PC-9 (cell line): ENCODE measurements at regions not wholly inside any gene's neighbourhood (a gene's known extent, or its start where the extent isn't known, plus 50 kb on each side); places are given as distances from the start of the nearest gene placed in this dataset.
A peak's percentile ranks its signal among the peaks of the same experiment; 100 is the strongest.

Experiments used
- BruUV-seq: library from RNA; stranded (reverse); fragments of 400-500 nt; replicated peaks from 2 replicates; lab custom pipeline; 2021; lab: Mats Ljungman, UMichigan
- CTCF ChIA-PET: fragments of 300-600 bp; sonication (Branson Sonifier 250); formaldehyde crosslinking; loops from one replicate; lab custom pipeline; 2022; ENCODE audit warnings: antibody characterized with exemption; lab: Charles Lee
- POLR2A ChIA-PET: fragments of 300-600 bp; sonication (Branson Sonifier 250); formaldehyde crosslinking; loops from one replicate; lab custom pipeline; 2022; ENCODE audit warnings: antibody characterized with exemption; ENCODE audit not compliant: unreplicated experiment; lab: Charles Lee
- DNase-seq, 2 experiments: peaks; one replicate each; pipeline versions ENCODE4 v3.0.0 to v3.0.0-alpha.2; 2015 to 2022; ENCODE audit warnings: mixed read lengths in 1 of 2
- H2AFZ ChIP-seq: fragments of 200-600 bp; sonication (generic); 2 replicates; pipeline ENCODE4 v1.8.1; 2017; ENCODE audit warnings: antibody characterized with exemption
- H3F3A ChIP-seq: fragments of 200-600 bp; sonication (generic); 2 replicates; pipeline ENCODE4 v1.8.1; 2017; ENCODE audit warnings: antibody characterized with exemption, mild to moderate bottlenecking, low read depth; ENCODE audit not compliant: insufficient read depth
- H3K27ac ChIP-seq: fragments of 200-600 bp; sonication (generic); 2 replicates; pipeline ENCODE4 v1.6.1; 2016; ENCODE audit warnings: mixed run types
- H3K27me3 ChIP-seq: fragments of 200-600 bp; sonication (generic); 2 replicates; pipeline ENCODE4 v1.6.1; 2016; ENCODE audit warnings: low read depth, mixed run types; ENCODE audit not compliant: insufficient read depth
- H3K36me3 ChIP-seq: fragments of 200-600 bp; sonication (generic); 2 replicates; pipeline ENCODE4 v1.6.1; 2016; ENCODE audit warnings: low read depth, mixed run types
- H3K4me1 ChIP-seq: fragments of 200-600 bp; sonication (generic); replicated peaks from 2 replicates; pipeline ENCODE4 v1.6.1; 2016; ENCODE audit warnings: mixed run types; ENCODE audit not compliant: insufficient read depth
- H3K4me2 ChIP-seq: fragments of 200-600 bp; sonication (generic); 2 replicates; pipeline ENCODE4 v1.6.1; 2017; ENCODE audit warnings: mixed run types
- H3K4me3 ChIP-seq: fragments of 200-600 bp; sonication (generic); 2 replicates; pipeline ENCODE4 v1.6.1; 2016; ENCODE audit warnings: mixed run types
- H3K79me2 ChIP-seq: fragments of 200-600 bp; sonication (generic); 2 replicates; pipeline ENCODE4 v1.6.1; 2017; ENCODE audit warnings: low read depth, mixed run types
- H3K9me2 ChIP-seq: fragments of 200-600 bp; sonication (generic); 2 replicates; pipeline ENCODE4 v1.8.1; 2017; ENCODE audit warnings: mild to moderate bottlenecking; ENCODE audit not compliant: insufficient read depth
- H3K9me3 ChIP-seq: fragments of 200-600 bp; sonication (generic); 2 replicates; pipeline ENCODE4 v1.8.1; 2016; ENCODE audit warnings: low read depth; ENCODE audit not compliant: insufficient read depth
- H4K20me1 ChIP-seq: fragments of 200-600 bp; sonication (generic); 2 replicates; pipeline ENCODE4 v1.8.1; 2017; ENCODE audit not compliant: insufficient read depth
- EZH2 ChIP-seq: fragments of 200-600 bp; sonication (generic); IDR thresholded peaks from 2 replicates; pipeline ENCODE4 v1.8.0; 2017; ENCODE audit warnings: antibody characterized with exemption, low read depth
- intact Hi-C: fragments of 100-400 bp; cut with micrococcal nuclease; formaldehyde crosslinking; loops from one replicate; pipeline ENCODE4 v1.10.0; 2022; ENCODE audit not compliant: unreplicated experiment
- TF ChIP-seq, protein P1 (sequence below): fragments of 200-600 bp; sonication (generic); conservative IDR thresholded peaks from 2 replicates; pipeline ENCODE4 v1.6.1; 2017; ENCODE audit warnings: mixed run types, antibody characterized with exemption, mild to moderate bottlenecking, moderate library complexity

GRCh38 chr4:46649390-46649789 is 259.5 kb upstream of the GABRA2 start:
- Histone ChIP-seq H3K79me2 (no peaks in the 10 kb centered on the region), H3F3A (no peaks in the 10 kb centered on the region), H3K4me2 (no peak overlapping the region), H3K36me3 (no peaks in the 10 kb centered on the region), H3K9me2 (no peaks in the 10 kb centered on the region), H3K9me3 (no peaks in the 10 kb centered on the region), H3K4me3 (no peak overlapping the region), H3K4me1 (no peaks in the 10 kb centered on the region), H4K20me1 (no peaks in the 10 kb centered on the region), H3K27me3 (no peaks in the 10 kb centered on the region), H3K27ac (no peak overlapping the region), H2AFZ (no peak overlapping the region)
- ChIA-PET CTCF (no interaction called here), POLR2A (no interaction called here)
- TF ChIP-seq, protein P1, sequence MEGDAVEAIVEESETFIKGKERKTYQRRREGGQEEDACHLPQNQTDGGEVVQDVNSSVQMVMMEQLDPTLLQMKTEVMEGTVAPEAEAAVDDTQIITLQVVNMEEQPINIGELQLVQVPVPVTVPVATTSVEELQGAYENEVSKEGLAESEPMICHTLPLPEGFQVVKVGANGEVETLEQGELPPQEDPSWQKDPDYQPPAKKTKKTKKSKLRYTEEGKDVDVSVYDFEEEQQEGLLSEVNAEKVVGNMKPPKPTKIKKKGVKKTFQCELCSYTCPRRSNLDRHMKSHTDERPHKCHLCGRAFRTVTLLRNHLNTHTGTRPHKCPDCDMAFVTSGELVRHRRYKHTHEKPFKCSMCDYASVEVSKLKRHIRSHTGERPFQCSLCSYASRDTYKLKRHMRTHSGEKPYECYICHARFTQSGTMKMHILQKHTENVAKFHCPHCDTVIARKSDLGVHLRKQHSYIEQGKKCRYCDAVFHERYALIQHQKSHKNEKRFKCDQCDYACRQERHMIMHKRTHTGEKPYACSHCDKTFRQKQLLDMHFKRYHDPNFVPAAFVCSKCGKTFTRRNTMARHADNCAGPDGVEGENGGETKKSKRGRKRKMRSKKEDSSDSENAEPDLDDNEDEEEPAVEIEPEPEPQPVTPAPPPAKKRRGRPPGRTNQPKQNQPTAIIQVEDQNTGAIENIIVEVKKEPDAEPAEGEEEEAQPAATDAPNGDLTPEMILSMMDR, result no peak
- no peak for TF ChIP-seq EZH2
- DNase-seq, result no peak
- intact Hi-C loops, result no loop called here
- no TSS peak for BruUV-seq

- BruUV-seq, result no TSS peak
- no peaks in the 10 kb centered on the region for H3K9me3 ChIP-seq
- no peak overlapping the region for H3K27ac ChIP-seq
- H3K27me3 ChIP-seq, result no peaks in the 10 kb centered on the region
- no peak overlapping the region for H3K4me3 ChIP-seq
- POLR2A ChIA-PET, result no interaction called here
- no peaks in the 10 kb centered on the region for H3K79me2 ChIP-seq
- no peaks in the 10 kb centered on the region for H3K36me3 ChIP-seq
- H2AFZ ChIP-seq, result no peak overlapping the region
- H4K20me1 ChIP-seq, result no peaks in the 10 kb centered on the region
- intact Hi-C loops, result no loop called here
- H3K4me1 ChIP-seq, result no peaks in the 10 kb centered on the region
- CTCF ChIA-PET, result interaction anchor here (1.1 kb wide), 1 partner anchor 319 kb away, joined by 6 read pairs; no protein-coding TSS in a partner anchor
- no peaks in the 10 kb centered on the region for H3F3A ChIP-seq
- DNase-seq, result peak; percentile 18 to 52
- H3K9me2 ChIP-seq, result no peaks in the 10 kb centered on the region
- TF ChIP-seq EZH2, result no peak
- TF ChIP-seq, protein P1, result peak; percentile 70
- no peak overlapping the region for H3K4me2 ChIP-seq
Measured at GRCh38 chr4:46648088-46648744, 258.3 kb upstream of the GABRA2 start.

DNA sequence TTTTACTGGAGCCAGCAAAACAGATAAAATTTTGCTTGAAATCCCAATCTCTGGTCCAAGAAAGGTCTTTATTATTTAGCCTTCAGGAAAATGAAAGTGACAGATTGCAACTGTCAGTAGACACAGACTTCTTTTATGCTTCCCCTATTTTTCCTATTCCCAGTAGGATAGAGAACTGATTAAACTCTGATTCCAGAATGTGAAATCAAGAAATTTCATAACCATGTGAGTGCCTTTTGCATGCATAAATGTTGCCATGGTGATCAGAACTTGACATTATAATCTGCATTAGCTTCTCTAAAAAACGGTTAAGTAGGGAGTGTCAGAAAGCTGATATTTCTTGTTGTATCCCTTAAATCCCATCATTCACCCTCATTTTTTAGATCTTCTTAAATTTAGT is 255.2 kb upstream of the GABRA2 start:
- Histone ChIP-seq H4K20me1 (no peaks in the 10 kb centered on the region), H3K27ac (no peak overlapping the region), H3K36me3 (no peaks in the 10 kb centered on the region), H2AFZ (no peak overlapping the region), H3K4me2 (no peak overlapping the region), H3K4me3 (no peak overlapping the region), H3K27me3 (no peaks in the 10 kb centered on the region), H3K79me2 (no peaks in the 10 kb centered on the region), H3K9me3 (no peaks in the 10 kb centered on the region), H3F3A (no peaks in the 10 kb centered on the region), H3K4me1 (no peaks in the 10 kb centered on the region), H3K9me2 (no peaks in the 10 kb centered on the region)
- ChIA-PET POLR2A (no interaction called here), CTCF (no interaction called here)
- DNase-seq, result no peak
- no peak for TF ChIP-seq EZH2
- TF ChIP-seq, protein P1, result no peak
- intact Hi-C loops, result no loop called here
- BruUV-seq, result no TSS peak
